HG02970 (cell line): ENCODE measurements at regions not wholly inside any gene's neighbourhood (a gene's known extent, or its start where the extent isn't known, plus 50 kb on each side); places are given as distances from the start of the nearest gene placed in this dataset.
"Not testable (repeated sequence)": the region's sequence is repeated elsewhere in the genome, so short reads cannot be mapped to it uniquely, and the experiment has no call there.

Source experiments
- ATAC-seq: cut with Tn5 transposase; IDR thresholded peaks from one replicate; pipeline ENCODE4 v1.9.1; 2021; ENCODE audit warnings: mild to moderate bottlenecking, moderate library complexity, moderate number of reproducible peaks; ENCODE audit not compliant: unreplicated experiment, low FRiP score

DNA sequence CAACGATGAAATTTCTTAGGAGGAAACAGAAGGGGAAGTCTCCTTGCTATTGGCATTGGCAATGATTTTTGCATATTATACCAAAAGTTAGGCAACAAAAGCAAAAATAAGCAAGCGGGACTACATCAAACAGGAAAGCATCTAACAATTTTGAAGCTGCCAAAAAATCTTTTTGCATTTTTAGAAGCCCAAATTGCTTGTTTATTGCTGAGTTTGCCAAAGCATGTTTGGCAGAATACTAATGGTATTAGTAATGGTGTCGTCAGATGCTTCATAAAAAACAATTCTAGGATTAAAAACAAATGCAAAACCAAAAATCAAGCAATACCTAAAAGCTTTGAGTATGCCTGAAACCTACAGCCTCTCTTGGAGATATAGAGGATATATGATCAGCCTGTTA, 80.0 kb downstream of the GALR1 start:
- ATAC-seq = no peak

GRCh38 chr18:77334876-77335275, 85.2 kb downstream of the GALR1 start:
- no peak for ATAC-seq

DNA sequence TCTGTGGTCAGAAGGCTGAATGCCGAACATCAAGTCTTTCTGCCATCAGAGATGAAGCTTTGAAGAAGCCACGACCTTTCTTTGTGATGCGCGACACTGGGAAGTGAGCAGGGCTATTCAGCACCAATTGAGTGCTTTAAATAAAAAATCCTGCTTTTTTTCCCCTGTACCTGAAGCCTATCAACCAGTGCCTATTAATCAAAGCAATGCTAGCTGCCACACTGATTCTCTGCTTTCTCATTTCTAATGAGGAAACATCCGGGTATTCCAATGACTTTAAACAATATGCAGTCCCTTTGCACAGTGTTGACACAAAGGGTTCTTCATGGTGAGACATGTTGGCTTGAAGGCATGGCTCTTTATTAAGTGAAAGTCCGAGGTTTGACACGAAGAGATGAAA, 88.0 kb downstream of the GALR1 start:
- no peak for ATAC-seq

DNA sequence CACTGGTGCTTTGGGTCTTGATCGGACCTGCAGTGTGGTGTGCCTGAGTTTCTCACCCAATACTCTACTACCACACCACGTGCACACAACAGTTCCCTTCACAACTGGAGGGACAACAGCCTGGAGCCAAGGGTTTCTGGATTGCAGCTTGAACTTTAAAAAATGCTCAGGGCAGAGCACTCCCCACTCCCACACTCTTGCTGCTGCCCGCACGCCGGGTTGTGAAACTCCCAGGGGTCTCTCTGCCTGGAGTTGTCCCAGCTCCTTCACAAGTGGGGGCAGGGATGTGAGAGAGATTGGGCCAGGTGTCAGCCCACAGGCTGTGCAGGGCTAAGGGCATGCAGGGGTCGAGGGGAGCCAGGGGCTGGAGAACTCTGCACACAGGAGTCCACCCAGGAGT, 89.4 kb downstream of the GALR1 start:
- ATAC-seq = no peak

DNA sequence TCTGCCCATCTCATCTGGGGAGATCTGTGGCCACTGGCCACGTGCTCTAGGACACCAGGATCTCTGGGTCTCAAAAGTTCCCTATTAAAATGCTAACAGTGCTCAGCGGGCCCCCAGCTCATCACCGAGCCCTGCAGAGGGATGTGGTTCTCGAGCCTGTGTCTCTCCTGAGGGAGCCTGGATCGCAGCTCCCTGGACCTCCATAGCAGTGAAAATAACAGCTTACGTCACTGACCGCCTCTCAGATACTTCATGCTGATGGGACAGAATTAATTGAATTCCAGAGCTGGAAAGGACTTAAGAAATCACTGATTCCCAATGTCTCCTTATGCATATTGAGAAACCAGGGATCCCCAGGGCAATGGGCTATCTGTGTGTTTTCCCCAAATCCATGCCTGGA, 90.0 kb downstream of the GALR1 start:
- ATAC-seq = no peak

DNA sequence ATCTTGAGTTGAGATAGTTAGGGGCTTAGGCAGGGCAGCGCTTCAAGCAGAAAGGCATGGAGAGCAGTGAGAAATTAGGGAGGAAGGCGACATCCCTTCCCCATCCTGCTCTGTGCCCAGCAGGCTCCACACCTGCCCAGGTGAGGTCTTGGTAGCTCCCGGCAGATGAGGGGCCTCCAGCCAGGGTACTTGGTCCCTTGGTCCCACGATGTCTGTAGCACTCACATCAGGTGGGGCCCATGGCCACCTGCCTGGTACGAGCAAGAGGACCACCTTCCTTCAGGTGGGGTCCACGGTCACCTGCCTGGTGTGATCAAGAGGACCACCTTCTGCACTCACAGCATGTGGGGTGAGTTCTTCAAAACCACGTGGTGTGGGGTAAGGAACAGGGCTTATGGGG, 91.2 kb downstream of the GALR1 start:
- no peak for ATAC-seq

DNA sequence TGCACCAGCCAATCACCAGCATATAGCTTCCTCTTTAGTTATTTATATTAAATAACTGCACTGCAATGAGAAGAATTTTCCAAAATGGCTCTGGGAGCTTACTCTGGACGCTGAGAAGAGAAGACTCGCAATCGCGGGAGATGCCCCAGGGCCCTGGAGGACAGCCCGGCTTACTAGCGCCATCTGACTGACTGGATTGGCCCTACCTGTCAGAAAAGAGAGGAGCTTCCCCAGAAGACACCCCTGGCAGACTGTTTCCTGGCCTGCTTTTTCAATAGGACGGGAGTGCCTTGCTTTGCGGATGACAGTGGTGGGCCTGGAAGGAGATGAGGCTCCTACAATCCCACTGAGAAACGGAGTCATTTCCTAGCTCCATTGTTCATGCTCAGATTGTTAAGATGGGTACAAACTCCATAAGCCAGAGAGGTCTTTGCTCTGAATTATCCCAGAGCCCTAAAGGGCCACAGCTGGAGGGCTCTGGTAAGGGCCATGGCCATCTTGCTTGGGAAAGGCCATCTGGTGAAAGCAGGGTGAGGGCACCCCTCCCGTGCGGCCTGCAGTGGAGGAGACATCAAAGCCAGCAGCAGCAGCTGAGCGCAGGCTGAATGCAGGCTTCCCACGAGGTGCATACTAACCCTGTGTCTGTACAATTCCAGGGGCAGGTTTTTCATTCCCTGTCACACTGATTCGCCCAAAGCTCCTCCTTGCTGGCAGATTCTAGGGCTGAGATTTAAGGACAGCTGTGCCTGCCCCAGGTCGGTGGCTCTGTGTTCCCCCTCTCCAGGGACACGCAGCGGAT, 92.1 kb downstream of the GALR1 start:
- no peak for ATAC-seq

- ATAC-seq = no peak
These were observed 93.1 kb downstream of the GALR1 start for GRCh38 chr18:77342736-77343135.

- ATAC-seq = no peak
These were observed 94.3 kb downstream of the GALR1 start for GRCh38 chr18:77343846-77344510.

- no peak for ATAC-seq
These were observed 95.3 kb downstream of the GALR1 start for GRCh38 chr18:77344786-77345500.

GRCh38 chr18:77346208-77346810, 96.7 kb downstream of the GALR1 start:
- ATAC-seq = no peak

DNA sequence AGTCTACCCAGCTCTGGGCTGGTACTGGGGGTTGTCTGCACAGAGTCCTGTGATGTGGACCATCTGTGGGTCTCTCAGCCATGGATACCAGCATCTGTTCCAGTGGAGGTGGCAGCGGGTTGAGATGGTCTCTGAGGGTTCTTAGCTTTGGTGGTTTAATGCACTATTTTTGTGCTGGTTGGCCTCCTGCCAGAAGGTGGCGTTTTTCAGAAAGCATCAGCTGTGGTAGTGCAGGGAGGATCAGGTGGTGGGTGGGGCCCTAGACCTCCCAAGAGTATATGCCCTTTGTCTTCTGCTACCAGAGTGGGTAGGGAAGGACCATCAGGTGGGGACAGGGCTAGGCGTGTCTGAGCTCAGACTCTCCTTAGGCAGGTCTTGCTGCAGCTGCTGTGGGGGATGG, 103.7 kb downstream of the GALR1 start:
- ATAC-seq = not testable (repeated sequence)

GRCh38 chr18:77359561-77360314, 110.1 kb downstream of the GALR1 start:
- ATAC-seq = no peak

GRCh38 chr18:77360315-77361190, 110.9 kb downstream of the GALR1 start:
- no peak for ATAC-seq

GRCh38 chr18:77361382-77361781, 111.7 kb downstream of the GALR1 start:
- no peak for ATAC-seq

DNA sequence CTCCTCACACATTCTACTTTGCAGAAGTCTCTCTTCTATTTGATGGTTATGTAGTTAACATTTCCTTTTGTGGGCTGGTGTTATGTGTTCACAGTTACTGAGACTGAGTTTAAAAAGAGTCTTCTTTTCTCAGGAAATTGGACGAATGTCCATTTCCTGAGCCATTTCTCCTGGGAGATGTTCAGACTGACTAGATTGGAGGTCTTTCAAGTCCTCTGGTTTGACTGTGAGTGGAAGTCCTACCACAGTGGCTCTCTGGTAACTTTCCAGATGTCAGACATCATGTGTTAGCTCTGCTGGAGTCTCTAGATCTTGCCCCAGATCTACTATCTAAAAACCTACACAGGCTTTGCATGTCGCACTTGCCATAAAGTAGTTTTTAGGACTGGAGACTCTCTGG, 116.0 kb downstream of the GALR1 start:
- no peak for ATAC-seq

DNA sequence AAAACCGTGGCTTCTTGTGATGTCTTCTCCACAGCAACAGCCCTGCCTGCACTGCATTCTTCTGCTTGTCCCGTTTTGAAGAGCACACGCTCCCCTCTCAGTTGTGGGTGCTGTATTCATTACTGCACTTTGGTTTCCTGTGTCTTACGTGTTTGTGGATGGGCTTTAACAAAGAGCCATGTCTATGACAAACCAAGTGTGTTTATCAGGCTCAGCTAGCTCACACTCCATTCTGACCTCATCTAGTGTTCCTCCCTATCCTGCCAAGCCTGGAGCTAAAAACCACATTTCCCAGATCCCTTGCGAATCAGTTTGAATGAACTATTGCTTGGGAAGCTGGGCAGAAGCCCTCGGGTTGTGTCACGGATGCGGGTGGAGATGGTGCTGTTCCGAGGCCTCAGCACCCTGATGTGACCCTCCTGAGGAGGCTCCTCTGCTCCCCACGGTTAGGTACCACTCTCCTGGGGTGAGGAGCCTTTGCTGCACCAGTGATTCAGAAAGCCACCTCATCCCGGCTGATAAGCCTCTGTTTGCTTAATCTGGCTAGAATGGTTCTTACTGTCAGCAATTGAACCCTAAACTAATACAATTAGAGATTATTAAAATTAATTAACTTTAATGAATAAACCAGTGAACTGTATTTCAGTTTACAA, 116.5 kb downstream of the GALR1 start:
- ATAC-seq = no peak

DNA sequence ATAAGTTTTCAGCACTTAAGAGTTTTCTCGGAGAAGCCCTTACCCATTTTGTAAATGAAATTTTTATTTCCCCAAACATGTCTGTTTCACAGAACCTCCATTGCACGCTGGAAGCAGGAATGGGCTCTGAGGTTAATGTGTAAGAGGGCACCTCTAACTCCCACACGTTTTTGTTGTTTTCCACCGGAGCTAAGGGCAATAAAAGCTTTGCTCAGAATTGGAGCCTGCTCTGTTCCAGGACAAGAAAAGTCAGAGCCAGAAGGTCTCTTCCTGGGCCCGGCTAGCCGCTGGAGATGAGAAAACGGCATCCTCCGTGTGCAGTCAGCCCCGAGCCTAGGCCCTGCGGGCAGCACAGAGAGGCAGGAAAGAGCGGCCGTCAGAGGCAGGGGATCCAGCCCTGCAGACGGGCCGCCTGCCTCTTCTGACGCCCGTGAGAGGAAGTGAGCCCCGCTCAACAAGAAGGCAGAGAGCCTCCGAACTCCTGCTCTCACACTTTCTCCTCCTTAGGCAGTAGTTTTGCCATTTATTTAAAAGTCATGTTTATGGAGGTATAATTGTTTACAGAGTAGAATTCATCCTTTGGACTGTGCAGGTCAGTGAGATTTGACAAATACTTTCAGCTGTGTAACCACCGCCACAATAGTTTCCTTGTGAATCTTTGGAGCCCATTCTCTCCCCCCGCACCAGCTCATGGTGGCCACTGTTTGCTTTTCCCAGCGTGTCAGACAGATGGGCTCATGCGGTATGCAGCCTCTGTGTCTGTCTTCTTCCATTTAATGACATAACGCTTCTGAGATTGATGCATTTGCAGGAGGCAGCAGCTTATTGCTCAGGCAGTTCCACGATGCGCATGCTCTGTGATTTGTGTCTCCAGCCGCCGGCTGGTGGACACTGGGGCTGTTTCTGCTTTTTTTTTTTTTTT, 117.3 kb downstream of the GALR1 start:
- no peak for ATAC-seq
